ENCODE measurements at regions not wholly inside any gene's neighbourhood (a gene's known extent, or its start where the extent isn't known, plus 50 kb on each side); places are given as distances from the start of the nearest gene placed in this dataset.
"Not testable (repeated sequence)": the region's sequence is repeated elsewhere in the genome, so short reads cannot be mapped to it uniquely, and the experiment has no call there.

- no peak for DNase-seq (ENCODE audit: low read depth in 1 of 2, low spot score in 1 of 2)
- TF ChIP-seq JUND (IDR thresholded peaks at IDR 0.05; ENCODE audit: low read depth), result no peak
- in situ Hi-C loops (cut with HindIII; ENCODE audit: low pct_unique_long_range_greater_than_20kb, low sequenced_read_pairs), result no loop called here
Observed at GRCh38 chr1:190762325-190762724, 284.7 kb upstream of the BRINP3 start.

DNA sequence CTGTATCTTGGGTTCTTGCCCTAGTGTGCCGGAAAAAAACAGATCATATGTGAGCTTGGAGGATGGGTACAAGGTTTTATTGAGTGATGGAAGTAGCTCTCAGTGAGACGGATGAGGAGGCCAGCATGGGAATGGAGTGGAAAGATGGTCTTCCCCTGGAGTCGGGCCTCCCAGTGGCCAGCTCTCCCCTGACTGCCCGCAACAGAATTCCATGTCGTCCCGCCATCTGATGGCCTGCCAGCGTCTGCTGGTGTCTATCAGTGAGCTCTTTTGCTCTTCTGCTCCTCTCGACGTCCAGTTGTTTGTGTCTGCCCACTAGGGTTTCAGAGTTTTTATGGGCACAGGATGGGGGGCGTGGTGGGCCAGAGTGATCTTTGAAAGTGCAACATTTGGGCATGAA is 315.2 kb upstream of the BRINP3 start:
- in situ Hi-C loops (cut with HindIII; ENCODE audit: low pct_unique_long_range_greater_than_20kb, low sequenced_read_pairs), result no loop called here
- DNase-seq (ENCODE audit: low read depth in 1 of 2, low spot score in 1 of 2), result no peak
- TF ChIP-seq JUND (IDR thresholded peaks at IDR 0.05; ENCODE audit: low read depth), result no peak

DNA sequence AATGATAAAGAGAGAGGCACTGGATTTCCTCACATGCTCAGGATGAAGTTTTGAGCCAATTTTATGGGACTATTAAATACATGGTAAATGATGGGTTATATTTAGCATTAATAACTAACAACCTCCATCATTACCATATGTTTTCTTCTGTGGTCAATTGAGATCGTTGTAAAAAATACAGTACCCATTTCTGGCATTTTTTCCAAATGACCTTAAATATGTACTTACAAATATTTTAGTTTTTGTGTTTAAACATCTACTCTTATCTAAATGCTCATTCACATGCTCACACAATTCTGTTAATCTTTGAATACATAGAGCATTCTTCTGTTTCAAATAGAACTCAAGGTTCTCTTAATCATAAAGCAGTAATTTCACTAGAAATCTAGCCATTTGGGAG is 330.0 kb upstream of the BRINP3 start:
- no peak for DNase-seq (ENCODE audit: low read depth in 1 of 2, low spot score in 1 of 2)
- TF ChIP-seq JUND (IDR thresholded peaks at IDR 0.05; ENCODE audit: low read depth), result no peak
- in situ Hi-C loops (cut with HindIII; ENCODE audit: low pct_unique_long_range_greater_than_20kb, low sequenced_read_pairs), result no loop called here

GRCh38 chr1:190808035-190808434 is 330.4 kb upstream of the BRINP3 start:
- in situ Hi-C loops (cut with HindIII; ENCODE audit: low pct_unique_long_range_greater_than_20kb, low sequenced_read_pairs), result no loop called here
- TF ChIP-seq JUND (IDR thresholded peaks at IDR 0.05; ENCODE audit: low read depth), result no peak
- no peak for DNase-seq (ENCODE audit: low read depth in 1 of 2, low spot score in 1 of 2)

DNA sequence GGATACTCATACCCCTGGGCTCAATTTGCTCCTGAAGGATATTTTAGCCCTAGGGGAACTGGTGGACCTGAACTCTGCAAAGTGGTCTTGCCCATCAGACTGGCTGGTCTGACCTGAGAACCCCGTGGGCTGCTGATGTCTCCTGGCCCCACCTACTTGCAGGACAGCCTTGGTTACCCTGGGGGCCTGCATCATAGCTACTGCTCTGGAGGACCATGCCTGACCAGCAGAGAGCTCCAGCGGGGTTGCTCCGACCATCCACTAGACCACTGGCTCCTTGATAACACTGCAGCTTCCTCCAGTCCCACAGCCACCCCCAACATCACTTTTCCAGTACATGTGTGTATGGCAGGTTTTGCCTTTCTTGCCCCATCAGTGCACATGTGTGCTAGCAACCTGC is 331.6 kb upstream of the BRINP3 start:
- no peak for DNase-seq (ENCODE audit: low read depth in 1 of 2, low spot score in 1 of 2)
- no peak for TF ChIP-seq JUND (IDR thresholded peaks at IDR 0.05; ENCODE audit: low read depth)
- in situ Hi-C loops (cut with HindIII; ENCODE audit: low pct_unique_long_range_greater_than_20kb, low sequenced_read_pairs), result no loop called here

DNA sequence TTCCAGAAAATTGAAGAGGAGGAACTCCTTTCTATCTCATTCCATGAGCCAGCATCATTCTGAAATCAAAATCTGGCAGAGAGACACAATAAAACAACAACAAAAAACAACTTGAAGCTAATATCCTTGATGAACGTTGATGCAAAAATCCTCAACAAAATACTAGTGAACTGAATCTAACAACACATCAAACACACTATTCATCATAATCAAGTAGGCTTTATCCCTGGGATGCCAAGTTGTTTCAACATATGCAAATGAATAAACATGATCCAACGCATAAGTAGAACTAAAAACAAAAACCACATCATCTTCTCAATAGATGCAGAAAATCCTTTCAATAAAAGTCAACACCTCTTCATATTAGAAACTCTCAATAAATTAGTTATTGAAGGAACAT is 335.3 kb upstream of the BRINP3 start:
- no peak for DNase-seq (ENCODE audit: low read depth in 1 of 2, low spot score in 1 of 2)
- TF ChIP-seq JUND (IDR thresholded peaks at IDR 0.05; ENCODE audit: low read depth), result no peak
- in situ Hi-C loops (cut with HindIII; ENCODE audit: low pct_unique_long_range_greater_than_20kb, low sequenced_read_pairs), result no loop called here

DNA sequence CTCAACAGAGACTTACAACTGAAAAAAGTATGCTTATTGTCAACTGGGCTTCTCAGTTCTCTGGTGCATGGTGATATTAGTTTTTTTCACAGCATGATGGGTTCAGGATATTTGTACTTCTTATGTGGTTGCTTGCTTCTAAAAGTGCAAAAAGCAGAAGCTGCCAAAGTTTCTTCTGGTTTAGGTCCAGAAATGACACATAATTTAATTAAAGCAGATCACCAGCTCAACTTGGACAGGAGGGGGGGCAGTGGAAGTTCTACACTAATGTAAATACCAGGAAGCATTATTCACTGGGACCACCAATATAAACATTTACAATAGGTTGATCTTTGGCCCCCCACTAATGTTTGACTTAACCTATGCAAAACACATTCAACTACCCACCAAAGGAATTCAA is 354.8 kb upstream of the BRINP3 start:
- no peak for DNase-seq (ENCODE audit: low read depth in 1 of 2, low spot score in 1 of 2)
- no peak for TF ChIP-seq JUND (IDR thresholded peaks at IDR 0.05; ENCODE audit: low read depth)
- in situ Hi-C loops (cut with HindIII; ENCODE audit: low pct_unique_long_range_greater_than_20kb, low sequenced_read_pairs), result no loop called here

- DNase-seq (ENCODE audit: low read depth in 1 of 2, low spot score in 1 of 2), result no peak
- TF ChIP-seq JUND (IDR thresholded peaks at IDR 0.05; ENCODE audit: low read depth), result no peak
- in situ Hi-C loops (cut with HindIII; ENCODE audit: low pct_unique_long_range_greater_than_20kb, low sequenced_read_pairs), result no loop called here
Observed at GRCh38 chr1:190835658-190836057, 358.0 kb upstream of the BRINP3 start.

DNA sequence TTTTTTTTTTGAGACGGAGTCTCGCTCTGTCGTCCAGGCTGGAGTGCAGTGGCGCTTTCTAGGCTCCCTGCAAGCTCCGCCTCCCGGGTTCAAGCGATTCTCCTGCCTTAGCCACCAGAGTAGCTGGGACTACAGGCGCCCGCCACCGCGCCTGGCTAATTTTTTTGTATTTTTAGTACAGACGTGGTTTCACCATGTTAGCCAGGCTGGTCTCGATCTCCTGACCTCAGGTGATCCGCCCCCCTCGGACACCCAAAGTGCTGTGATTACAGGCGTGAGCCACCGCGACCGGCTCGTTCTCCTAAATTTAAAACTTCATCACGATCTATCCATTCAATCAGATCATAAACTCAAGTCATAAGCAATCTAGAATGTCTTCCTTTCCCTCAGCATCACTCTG is 359.5 kb upstream of the BRINP3 start:
- in situ Hi-C loops (cut with HindIII; ENCODE audit: low pct_unique_long_range_greater_than_20kb, low sequenced_read_pairs); DNase-seq (ENCODE audit: low read depth in 1 of 2, low spot score in 1 of 2): not testable (repeated sequence)

DNA sequence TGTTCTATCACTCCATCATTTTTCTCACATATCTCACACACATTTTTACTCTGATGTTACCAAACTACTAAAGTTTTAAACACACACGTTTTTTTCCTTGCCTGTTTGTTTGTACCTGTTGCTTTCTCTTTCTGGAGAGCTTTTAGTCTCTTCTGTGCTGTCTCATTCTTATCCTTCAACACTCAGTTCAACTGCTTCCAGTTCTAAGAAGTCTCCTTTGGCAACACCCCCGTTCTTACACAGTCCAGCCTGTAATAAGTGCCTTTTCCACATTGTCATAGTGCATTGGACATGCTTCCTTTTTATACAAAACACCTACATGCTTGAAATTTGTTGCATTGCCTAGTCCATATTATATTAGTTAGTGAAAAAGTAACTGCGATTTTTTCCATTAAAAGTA is 360.2 kb upstream of the BRINP3 start:
- in situ Hi-C loops (cut with HindIII; ENCODE audit: low pct_unique_long_range_greater_than_20kb, low sequenced_read_pairs), result no loop called here
- DNase-seq (ENCODE audit: low read depth in 1 of 2, low spot score in 1 of 2), result peak in 1 of 2 experiments; percentile 7
- TF ChIP-seq JUND (IDR thresholded peaks at IDR 0.05; ENCODE audit: low read depth), result no peak

DNA sequence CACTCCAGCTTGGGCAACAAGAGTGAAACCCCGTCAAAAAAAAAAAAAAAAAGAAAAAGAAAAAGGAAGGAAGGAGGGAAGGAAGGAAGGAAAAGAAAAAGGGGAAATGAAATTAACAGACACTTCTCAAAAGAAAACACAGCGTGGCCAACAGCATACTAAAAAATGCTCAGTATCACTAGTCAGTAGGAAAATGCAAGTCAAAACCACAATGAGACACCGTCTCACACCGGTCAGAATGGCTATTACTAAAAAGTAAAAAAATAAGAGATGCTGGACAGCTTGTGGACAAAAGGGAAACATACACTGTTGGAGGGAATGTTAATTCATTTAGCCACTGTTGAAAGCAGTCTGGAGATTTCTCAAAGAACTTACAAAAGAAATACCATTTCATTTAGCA is 369.5 kb upstream of the BRINP3 start:
- in situ Hi-C loops (cut with HindIII; ENCODE audit: low pct_unique_long_range_greater_than_20kb, low sequenced_read_pairs), result no loop called here
- no peak for DNase-seq (ENCODE audit: low read depth in 1 of 2, low spot score in 1 of 2)
- no peak for TF ChIP-seq JUND (IDR thresholded peaks at IDR 0.05; ENCODE audit: low read depth)

GRCh38 chr1:190849346-190849745 is 371.7 kb upstream of the BRINP3 start:
- no peak for TF ChIP-seq JUND (IDR thresholded peaks at IDR 0.05; ENCODE audit: low read depth)
- DNase-seq (ENCODE audit: low read depth in 1 of 2, low spot score in 1 of 2), result no peak
- in situ Hi-C loops (cut with HindIII; ENCODE audit: low pct_unique_long_range_greater_than_20kb, low sequenced_read_pairs), result no loop called here

DNA sequence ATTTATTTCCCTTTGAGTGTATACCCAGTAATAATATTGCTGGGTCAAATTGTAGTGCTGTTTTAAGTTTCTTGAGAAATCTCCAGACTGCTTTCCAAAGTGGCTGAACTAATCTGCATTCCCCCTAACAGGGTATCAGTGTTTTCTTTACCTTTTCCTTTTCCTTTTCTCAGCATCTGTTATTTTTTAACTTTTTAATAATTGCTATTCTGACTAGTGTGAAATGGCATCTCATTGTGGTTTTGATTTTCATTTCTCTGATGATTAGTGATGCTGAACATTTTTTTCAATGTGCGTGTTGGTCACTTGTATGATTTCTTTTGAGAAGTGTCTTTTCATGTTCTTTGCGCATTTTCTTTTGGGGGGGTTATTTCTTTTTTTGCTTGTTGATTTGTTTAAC is 374.9 kb upstream of the BRINP3 start:
- in situ Hi-C loops (cut with HindIII; ENCODE audit: low pct_unique_long_range_greater_than_20kb, low sequenced_read_pairs), result no loop called here
- no peak for TF ChIP-seq JUND (IDR thresholded peaks at IDR 0.05; ENCODE audit: low read depth)
- no peak for DNase-seq (ENCODE audit: low read depth in 1 of 2, low spot score in 1 of 2)

DNA sequence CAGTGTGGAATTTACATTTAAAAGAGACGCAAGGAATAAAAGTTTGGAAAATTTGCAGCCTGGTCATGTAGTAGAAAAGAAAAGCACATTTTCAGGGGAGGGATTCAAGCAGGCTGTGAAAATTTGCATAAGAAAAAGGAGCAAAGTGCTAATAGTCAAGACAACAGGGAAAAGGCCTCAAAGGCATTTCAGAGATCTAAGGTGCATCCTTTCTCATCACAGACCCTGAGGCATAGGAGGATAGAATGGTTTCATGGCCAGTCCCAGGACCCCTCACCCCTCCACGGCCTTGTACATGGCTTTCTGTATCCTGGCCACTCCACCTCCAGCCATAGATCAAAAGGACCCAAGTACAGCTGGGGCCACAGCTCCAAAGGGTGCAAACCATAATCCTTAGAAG is 380.5 kb upstream of the BRINP3 start:
- TF ChIP-seq JUND (IDR thresholded peaks at IDR 0.05; ENCODE audit: low read depth), result no peak
- DNase-seq (ENCODE audit: low read depth in 1 of 2, low spot score in 1 of 2), result no peak
- in situ Hi-C loops (cut with HindIII; ENCODE audit: low pct_unique_long_range_greater_than_20kb, low sequenced_read_pairs), result no loop called here
